Activated CD8-positive, alpha-beta memory T cell treated with anti-CD3 and anti-CD28 coated beads for 1 hour (primary cell): ENCODE measurements at regions not wholly inside any gene's neighbourhood (a gene's known extent, or its start where the extent isn't known, plus 50 kb on each side); places are given as distances from the start of the nearest gene placed in this dataset.
A peak's percentile ranks its signal among the peaks of the same experiment; 100 is the strongest.
"Not testable (repeated sequence)": the region's sequence is repeated elsewhere in the genome, so short reads cannot be mapped to it uniquely, and the experiment has no call there.

ENCODE experiments used
- DNase-seq, 2 donors: peaks; one replicate each; pipeline ENCODE4 v3.0.0-alpha.2; 2020; ENCODE audit warnings: low read depth in 1 of 2; ENCODE audit errors: extremely low read depth in 1 of 2

- not testable (repeated sequence) for DNase-seq
These were observed 103.0 kb upstream of the PABPC3 start for GRCh38 chr13:24992946-24993345.

- DNase-seq: peak in 1 of 2 donors; percentile 18
These were observed 100.6 kb upstream of the PABPC3 start for GRCh38 chr13:24995225-24995804.

- no peak for DNase-seq
These were observed 98.5 kb upstream of the PABPC3 start for GRCh38 chr13:24997367-24997967.

- no peak for DNase-seq
These were observed 97.5 kb upstream of the PABPC3 start for GRCh38 chr13:24998433-24998832.

- DNase-seq: no peak
These were observed 94.3 kb upstream of the PABPC3 start for GRCh38 chr13:25001476-25002206.

- DNase-seq: not testable (repeated sequence)
These were observed 93.6 kb upstream of the PABPC3 start for GRCh38 chr13:25002311-25002710.

- DNase-seq: not testable (repeated sequence)
These were observed 91.4 kb upstream of the PABPC3 start for GRCh38 chr13:25004489-25004888.

- DNase-seq: not testable (repeated sequence)
These were observed 90.9 kb upstream of the PABPC3 start for GRCh38 chr13:25005050-25005497.

- DNase-seq: not testable (repeated sequence)
These were observed 88.5 kb upstream of the PABPC3 start for GRCh38 chr13:25007389-25007788.

- not testable (repeated sequence) for DNase-seq
These were observed 81.5 kb upstream of the PABPC3 start for GRCh38 chr13:25014398-25014973.

GRCh38 chr13:25017176-25017575 is 78.8 kb upstream of the PABPC3 start:
- DNase-seq: not testable (repeated sequence)

- DNase-seq: peak in 1 of 2 donors; percentile 6
These were observed 77.9 kb upstream of the PABPC3 start for GRCh38 chr13:25017808-25018728.

GRCh38 chr13:25018729-25019115 is 77.2 kb upstream of the PABPC3 start:
- no peak for DNase-seq

- not testable (repeated sequence) for DNase-seq
These were observed 76.2 kb upstream of the PABPC3 start for GRCh38 chr13:25019741-25020140.

- DNase-seq: no peak
These were observed 71.8 kb upstream of the PABPC3 start for GRCh38 chr13:25024175-25024574.

- DNase-seq: no peak
These were observed 63.8 kb upstream of the PABPC3 start for GRCh38 chr13:25032160-25032559.

- no peak for DNase-seq
These were observed 61.8 kb upstream of the PABPC3 start for GRCh38 chr13:25034173-25034572.

- peak in 1 of 2 donors; percentile 8 for DNase-seq
These were observed 58.7 kb upstream of the PABPC3 start for GRCh38 chr13:25037057-25037813.

GRCh38 chr13:25042151-25042865 is 53.6 kb upstream of the PABPC3 start:
- DNase-seq: no peak
